Astrocyte (in vitro differentiated cells and primary cell): ENCODE measurements at regions not wholly inside any gene's neighbourhood (a gene's known extent, or its start where the extent isn't known, plus 50 kb on each side); places are given as distances from the start of the nearest gene placed in this dataset.

Experiments used
- DNase-seq: peaks from one replicate; pipeline ENCODE4 v3.0.0-alpha.2; 2010; ENCODE audit warnings: low read depth
- FAIRE-seq: peaks from 2 replicates; lab custom pipeline; 2011; peaks lifted over from hg19 to GRCh38; lab: Jason Lieb, UNC
- H2AFZ ChIP-seq: 2 replicates; pipeline ENCODE4 v1.6.0; 2012; ENCODE audit warnings: low read depth, low read length, inconsistent platforms
- H3K27ac ChIP-seq: 2 replicates; pipeline ENCODE4 v1.5.1; 2011; ENCODE audit warnings: low read depth, low read length, inconsistent platforms
- H3K27me3 ChIP-seq: 2 replicates; pipeline ENCODE4 v1.6.0; 2011; ENCODE audit warnings: low read length, inconsistent platforms; ENCODE audit not compliant: insufficient read depth
- H3K36me3 ChIP-seq: 2 replicates; pipeline ENCODE4 v1.5.1; 2011; ENCODE audit warnings: low read length, inconsistent platforms; ENCODE audit not compliant: insufficient read depth
- H3K4me1 ChIP-seq: 2 replicates; pipeline ENCODE4 v1.5.1; 2011; ENCODE audit warnings: low read length, inconsistent platforms; ENCODE audit not compliant: insufficient read depth
- H3K4me2 ChIP-seq: 2 replicates; pipeline ENCODE4 v1.6.0; 2012; ENCODE audit warnings: low read length, inconsistent platforms
- H3K4me3 ChIP-seq: 2 replicates; pipeline ENCODE4 v1.5.1; 2011; ENCODE audit warnings: low read depth, mild to moderate bottlenecking, low read length, inconsistent platforms; ENCODE audit not compliant: insufficient read depth
- H3K79me2 ChIP-seq: 2 replicates; pipeline ENCODE4 v1.6.0; 2012; ENCODE audit warnings: mild to moderate bottlenecking, low read length, inconsistent platforms; ENCODE audit not compliant: insufficient read depth
- H3K9ac ChIP-seq: 2 replicates; pipeline ENCODE4 v1.6.0; 2012; ENCODE audit warnings: mild to moderate bottlenecking, low read length, inconsistent platforms
- H3K9me3 ChIP-seq: 2 replicates; pipeline ENCODE4 v1.5.1; 2012; ENCODE audit warnings: low read depth, mild to moderate bottlenecking, low read length, inconsistent platforms; ENCODE audit not compliant: insufficient read depth
- H4K20me1 ChIP-seq: 2 replicates; pipeline ENCODE4 v1.6.0; 2012; ENCODE audit warnings: low read length, inconsistent platforms; ENCODE audit not compliant: insufficient read depth
- H3K27ac Mint-ChIP-seq: one replicate; pipeline ENCODE4 v1.8.0; 2021; ENCODE audit warnings: mild to moderate bottlenecking, mixed read lengths; ENCODE audit not compliant: unreplicated experiment
- H3K27me3 Mint-ChIP-seq: one replicate; pipeline ENCODE4 v1.8.0; 2021; ENCODE audit warnings: low read depth, mixed read lengths; ENCODE audit not compliant: unreplicated experiment
- H3K36me3 Mint-ChIP-seq: one replicate; pipeline ENCODE4 v1.8.0; 2021; ENCODE audit warnings: low read depth, mixed read lengths; ENCODE audit not compliant: unreplicated experiment
- H3K4me1 Mint-ChIP-seq: one replicate; pipeline ENCODE4 v1.8.0; 2021; ENCODE audit warnings: low read depth, mixed read lengths; ENCODE audit not compliant: unreplicated experiment
- H3K4me3 Mint-ChIP-seq: one replicate; pipeline ENCODE4 v1.8.0; 2021; ENCODE audit warnings: mild to moderate bottlenecking, moderate library complexity, mixed read lengths; ENCODE audit not compliant: unreplicated experiment
- H3K9me3 Mint-ChIP-seq: one replicate; pipeline ENCODE4 v1.8.0; 2021; ENCODE audit warnings: mild to moderate bottlenecking, mixed read lengths; ENCODE audit not compliant: unreplicated experiment
- EZH2 ChIP-seq: IDR thresholded peaks from 2 replicates; pipeline ENCODE4 v1.6.1; 2012; ENCODE audit warnings: mild to moderate bottlenecking, low read length, inconsistent platforms; ENCODE audit not compliant: insufficient read depth
- TF ChIP-seq, protein P1 (sequence below): IDR thresholded peaks from 2 replicates; pipeline ENCODE4 v1.5.1; 2011; ENCODE audit warnings: low read depth, mild to moderate bottlenecking, inconsistent platforms, low read length, moderate library complexity; ENCODE audit not compliant: insufficient read depth

DNA sequence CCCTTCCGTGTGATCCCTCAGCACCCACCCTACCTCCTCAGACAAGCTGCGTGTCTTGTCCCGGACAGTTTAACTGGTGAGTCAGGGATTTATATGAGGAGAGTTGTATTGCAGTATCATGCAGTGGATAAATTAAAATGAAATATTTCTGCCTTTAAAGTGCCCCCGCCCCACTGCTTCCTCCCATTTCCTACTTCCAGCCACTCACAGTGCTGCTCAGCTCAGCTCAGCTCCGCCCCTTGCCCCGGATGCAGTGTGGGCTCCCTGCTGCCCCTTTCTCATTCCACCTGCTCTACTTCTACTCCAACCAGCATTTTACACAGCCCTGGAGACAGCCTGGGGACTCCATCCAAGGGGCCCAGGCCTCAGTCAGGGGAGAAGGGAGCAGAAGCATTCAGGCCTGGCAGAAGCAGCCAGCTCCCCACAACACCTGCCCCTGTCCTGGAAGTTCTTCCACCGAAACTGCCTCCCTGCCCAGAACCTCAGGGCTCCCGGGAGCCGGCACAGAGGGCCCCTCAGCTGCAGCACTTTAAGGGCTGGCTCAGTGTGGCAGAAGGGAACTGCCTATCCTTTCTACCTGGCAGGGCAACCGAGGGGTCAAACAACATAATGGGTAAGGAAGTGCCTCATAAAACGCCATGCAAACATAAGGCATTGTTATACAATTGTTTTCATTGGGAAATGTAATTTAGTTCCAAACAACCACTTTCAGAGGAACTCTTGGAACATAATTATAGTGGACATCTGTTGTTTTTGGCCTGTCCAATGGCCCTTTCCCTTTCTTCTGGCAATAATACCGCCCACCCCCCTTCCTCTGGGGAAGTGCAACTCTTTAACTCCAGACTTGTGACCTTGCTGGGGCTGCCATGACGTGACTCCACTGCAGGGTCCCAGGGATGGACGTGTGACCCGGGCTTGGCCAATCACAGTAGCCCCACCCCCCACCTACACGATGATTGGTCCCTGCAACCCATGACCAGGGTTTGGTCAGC lies 102.3 kb downstream of the LIPG start:
- Histone ChIP-seq H3K4me1 (peaks cover 14% of the 10 kb centered on the region), H3K79me2 (no peaks in the 10 kb centered on the region), H2AFZ (no peak overlapping the region), H3K27me3 (peaks cover 21% of the 10 kb centered on the region), H4K20me1 (no peaks in the 10 kb centered on the region), H3K36me3 (no peaks in the 10 kb centered on the region), H3K4me2 (no peak overlapping the region), H3K4me3 (no peak overlapping the region), H3K9ac (no peak overlapping the region), H3K27ac (no peak overlapping the region), H3K9me3 (no peaks in the 10 kb centered on the region)
- TF ChIP-seq, protein P1, sequence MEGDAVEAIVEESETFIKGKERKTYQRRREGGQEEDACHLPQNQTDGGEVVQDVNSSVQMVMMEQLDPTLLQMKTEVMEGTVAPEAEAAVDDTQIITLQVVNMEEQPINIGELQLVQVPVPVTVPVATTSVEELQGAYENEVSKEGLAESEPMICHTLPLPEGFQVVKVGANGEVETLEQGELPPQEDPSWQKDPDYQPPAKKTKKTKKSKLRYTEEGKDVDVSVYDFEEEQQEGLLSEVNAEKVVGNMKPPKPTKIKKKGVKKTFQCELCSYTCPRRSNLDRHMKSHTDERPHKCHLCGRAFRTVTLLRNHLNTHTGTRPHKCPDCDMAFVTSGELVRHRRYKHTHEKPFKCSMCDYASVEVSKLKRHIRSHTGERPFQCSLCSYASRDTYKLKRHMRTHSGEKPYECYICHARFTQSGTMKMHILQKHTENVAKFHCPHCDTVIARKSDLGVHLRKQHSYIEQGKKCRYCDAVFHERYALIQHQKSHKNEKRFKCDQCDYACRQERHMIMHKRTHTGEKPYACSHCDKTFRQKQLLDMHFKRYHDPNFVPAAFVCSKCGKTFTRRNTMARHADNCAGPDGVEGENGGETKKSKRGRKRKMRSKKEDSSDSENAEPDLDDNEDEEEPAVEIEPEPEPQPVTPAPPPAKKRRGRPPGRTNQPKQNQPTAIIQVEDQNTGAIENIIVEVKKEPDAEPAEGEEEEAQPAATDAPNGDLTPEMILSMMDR: no peak
- TF ChIP-seq EZH2: no peak
- Mint-ChIP-seq H3K4me3 (no peak overlapping the region), H3K27me3 (peaks cover 6% of the 10 kb centered on the region), H3K9me3 (peaks cover 4% of the 10 kb centered on the region), H3K27ac (no peak overlapping the region), H3K36me3 (peaks cover 3% of the 10 kb centered on the region), H3K4me1 (peaks cover 25% of the 10 kb centered on the region)
- DNase-seq (no peak), FAIRE-seq (no peak)

DNA sequence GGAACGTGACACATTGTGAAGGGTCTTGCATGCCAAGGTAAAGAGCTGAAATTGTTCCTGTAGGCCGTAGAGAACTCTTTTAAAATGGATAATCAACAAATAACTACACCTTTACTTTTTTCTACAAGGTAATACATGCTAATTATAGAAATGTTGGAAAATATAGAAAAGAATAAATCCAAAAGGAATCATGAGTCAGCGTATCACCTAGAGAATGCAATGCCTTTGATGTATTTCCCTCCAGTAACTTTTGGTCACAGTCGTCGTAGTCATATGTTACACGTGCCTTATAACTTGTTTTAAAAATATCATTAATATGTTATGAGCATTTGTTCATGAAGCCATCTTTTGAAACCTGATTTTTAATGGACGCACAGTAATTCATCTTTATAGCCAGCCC lies 100.6 kb downstream of the LIPG start:
- Mint-ChIP-seq H3K4me3 (no peak overlapping the region), H3K27ac (peak overlapping the region; percentile 34), H3K9me3 (peaks cover 4% of the 10 kb centered on the region), H3K27me3 (peaks cover 3% of the 10 kb centered on the region), H3K4me1 (peaks cover 15% of the 10 kb centered on the region), H3K36me3 (peaks cover 3% of the 10 kb centered on the region)
- DNase-seq: no peak
- Histone ChIP-seq H3K4me3 (no peak overlapping the region), H4K20me1 (no peaks in the 10 kb centered on the region), H3K27me3 (peaks cover 24% of the 10 kb centered on the region), H3K27ac (no peak overlapping the region), H3K9me3 (no peaks in the 10 kb centered on the region), H3K9ac (no peak overlapping the region), H3K4me1 (peaks cover 14% of the 10 kb centered on the region), H3K4me2 (no peak overlapping the region), H2AFZ (no peak overlapping the region), H3K36me3 (no peaks in the 10 kb centered on the region), H3K79me2 (no peaks in the 10 kb centered on the region)
- TF ChIP-seq, protein P1: no peak
- TF ChIP-seq EZH2: no peak
- FAIRE-seq: no peak

DNA sequence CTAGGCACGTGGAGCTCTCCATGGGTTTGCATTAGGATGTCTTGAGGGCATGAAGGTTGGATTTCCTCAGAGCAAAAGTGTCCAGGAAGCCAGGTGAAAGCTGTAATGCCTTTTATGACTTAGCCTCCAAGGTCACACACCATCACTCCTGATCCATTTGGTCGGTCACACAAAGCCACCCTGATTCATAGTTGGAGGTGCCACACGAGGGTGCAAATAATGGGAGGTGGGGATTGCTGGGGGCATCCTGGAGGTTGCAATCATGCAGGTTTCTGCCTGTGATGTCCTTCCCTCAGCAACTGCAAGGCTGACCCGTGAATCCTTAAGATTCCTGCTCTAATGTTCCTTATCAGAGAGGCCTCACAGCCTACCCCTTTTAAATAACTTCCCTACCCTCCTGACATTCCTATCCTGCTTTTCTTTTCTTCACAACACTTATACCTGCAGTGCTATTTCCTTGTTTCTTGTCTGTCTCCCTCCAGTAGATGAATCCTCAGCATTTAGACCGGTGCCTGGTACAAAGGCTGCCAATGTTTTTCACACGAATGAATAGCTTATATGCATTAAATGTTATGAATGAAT lies 97.1 kb downstream of the LIPG start:
- no peak for TF ChIP-seq EZH2
- TF ChIP-seq, protein P1: no peak
- H3K79me2 ChIP-seq: no peaks in the 10 kb centered on the region
- H2AFZ ChIP-seq: no peak overlapping the region
- Mint-ChIP-seq H3K27ac (no peak overlapping the region), H3K27me3 (peaks cover 3% of the 10 kb centered on the region), H3K36me3 (no peaks in the 10 kb centered on the region), H3K4me1 (peaks cover 9% of the 10 kb centered on the region), H3K9me3 (no peaks in the 10 kb centered on the region), H3K4me3 (no peak overlapping the region)
- peaks cover 5% of the 10 kb centered on the region for H3K4me1 ChIP-seq
- no peaks in the 10 kb centered on the region for H3K9me3 ChIP-seq
- FAIRE-seq (no peak), DNase-seq (no peak)
- no peak overlapping the region for H3K27ac ChIP-seq
- H4K20me1 ChIP-seq: no peaks in the 10 kb centered on the region
- no peak overlapping the region for H3K9ac ChIP-seq
- H3K27me3 ChIP-seq: peaks cover 15% of the 10 kb centered on the region
- H3K4me3 ChIP-seq: no peak overlapping the region
- no peaks in the 10 kb centered on the region for H3K36me3 ChIP-seq
- no peak overlapping the region for H3K4me2 ChIP-seq
